HEK293 (cell line): ENCODE measurements at regions not wholly inside any gene's neighbourhood (a gene's known extent, or its start where the extent isn't known, plus 50 kb on each side); places are given as distances from the start of the nearest gene placed in this dataset.

Experiments used
- CTCF ChIA-PET: fragments of 350-600 bp; formaldehyde crosslinking; extraction: SDS; loops from one replicate; lab custom pipeline; 2021; ENCODE audit warnings: antibody characterized with exemption; lab: Yijun Ruan, JAX
- POLR2A ChIA-PET: fragments of 300-600 bp; formaldehyde crosslinking; extraction: SDS; loops from one replicate; lab custom pipeline; 2020; ENCODE audit warnings: antibody characterized with exemption, inconsistent platforms; lab: Yijun Ruan, JAX
- H3K27ac ChIP-seq: fragments of 200-500 bp; sonication (Bioruptor generic); 2 replicates; pipeline ENCODE4 v1.5.1; 2014; ENCODE audit warnings: low read depth, low read length, control low read depth, inconsistent platforms; ENCODE audit errors: extremely low read depth
- H3K36me3 ChIP-seq, 2 experiments: fragments of 200-500 bp in 1 of 2; sonication (Bioruptor generic) in 1 of 2; 1 replicate in 1 of 2; 2 replicates in 1 of 2; pipeline ENCODE4 v1.5.1; 2014 to 2017; ENCODE audit warnings: inconsistent platforms in 2 of 2, low read length in 2 of 2; ENCODE audit not compliant: control insufficient read depth in 2 of 2, insufficient read depth in 1 of 2
- H3K4me1 ChIP-seq: fragments of 200-500 bp; sonication (Bioruptor generic); 2 replicates; pipeline ENCODE4 v1.5.1; 2014; ENCODE audit warnings: mild to moderate bottlenecking, low read length, inconsistent platforms; ENCODE audit not compliant: control insufficient read depth, insufficient read depth
- H3K4me3 ChIP-seq: 2 replicates; pipeline ENCODE4 v1.5.1; 2011; ENCODE audit warnings: low read depth, mild to moderate bottlenecking, control low read depth, low read length, moderate library complexity
- H3K9me3 ChIP-seq: fragments of 200-500 bp; sonication (Bioruptor generic); 2 replicates; pipeline ENCODE4 v1.5.1; 2014; ENCODE audit warnings: low read depth, low read length, inconsistent platforms; ENCODE audit not compliant: control insufficient read depth, insufficient read depth
- FEZF1 ChIP-seq: fragments of 450-650 bp; formaldehyde crosslinking; IDR thresholded peaks from 2 replicates; pipeline ENCODE4 v1.5.1; 2016; ENCODE audit warnings: missing biosample characterization, missing genetic modification characterization
- GFI1B ChIP-seq: fragments of 450-650 bp; formaldehyde crosslinking; IDR thresholded peaks from 2 replicates; pipeline ENCODE4 v1.5.1; 2016; ENCODE audit warnings: missing biosample characterization, missing genetic modification characterization
- HOXC10 ChIP-seq: sonication (generic); formaldehyde crosslinking; IDR thresholded peaks from 2 replicates; pipeline ENCODE4 v1.8.1; 2023; ENCODE audit warnings: mild to moderate bottlenecking, missing genetic modification reagents
- KLF9 ChIP-seq: fragments of 450-650 bp; formaldehyde crosslinking; IDR thresholded peaks from 2 replicates; pipeline ENCODE4 v1.5.1; 2016; ENCODE audit warnings: missing biosample characterization, missing genetic modification characterization, low read depth
- ZNF133 ChIP-seq: fragments of 450-650 bp; formaldehyde crosslinking; IDR thresholded peaks from 2 replicates; pipeline ENCODE4 v1.5.1; 2016; ENCODE audit warnings: missing biosample characterization, missing genetic modification characterization
- ZNF138 ChIP-seq: fragments of 450-650 bp; formaldehyde crosslinking; IDR thresholded peaks from 2 replicates; pipeline ENCODE4 v1.5.1; 2016; ENCODE audit warnings: missing biosample characterization, missing genetic modification characterization, borderline replicate concordance
- ZNF19 ChIP-seq: fragments of 450-650 bp; formaldehyde crosslinking; IDR thresholded peaks from 2 replicates; pipeline ENCODE4; 2016; ENCODE audit warnings: missing biosample characterization, missing genetic modification characterization, low read depth
- ZNF239 ChIP-seq: fragments of 450-650 bp; formaldehyde crosslinking; IDR thresholded peaks from 2 replicates; pipeline ENCODE4 v1.5.1; 2016; ENCODE audit warnings: missing biosample characterization, missing genetic modification characterization
- ZNF341 ChIP-seq: fragments of 450-650 bp; formaldehyde crosslinking; IDR thresholded peaks from 2 replicates; pipeline ENCODE4; 2016; ENCODE audit warnings: low read depth, missing biosample characterization, missing genetic modification characterization
- ZNF416 ChIP-seq: fragments of 450-650 bp; formaldehyde crosslinking; IDR thresholded peaks from 2 replicates; pipeline ENCODE4 v1.5.1; 2016; ENCODE audit warnings: missing biosample characterization, missing genetic modification characterization
- ZNF549 ChIP-seq: fragments of 450-650 bp; IDR thresholded peaks from 2 replicates; pipeline ENCODE4 v1.5.1; 2018; ENCODE audit warnings: missing biosample characterization, missing genetic modification characterization, mild to moderate bottlenecking, inconsistent platforms, moderate library complexity
- ZNF585B ChIP-seq: fragments of 450-650 bp; formaldehyde crosslinking; IDR thresholded peaks from 2 replicates; pipeline ENCODE4 v1.5.1; 2016; ENCODE audit warnings: missing biosample characterization, missing genetic modification characterization
- ZNF610 ChIP-seq: fragments of 450-650 bp; formaldehyde crosslinking; IDR thresholded peaks from 2 replicates; pipeline ENCODE4 v1.5.1; 2016; ENCODE audit warnings: missing biosample characterization, missing genetic modification characterization, borderline replicate concordance
- ZNF623 ChIP-seq: fragments of 450-650 bp; formaldehyde crosslinking; IDR thresholded peaks from 2 replicates; pipeline ENCODE4 v1.5.1; 2016; ENCODE audit warnings: missing biosample characterization, missing genetic modification characterization
- ZNF701 ChIP-seq: fragments of 450-650 bp; formaldehyde crosslinking; IDR thresholded peaks from 2 replicates; pipeline ENCODE4 v1.5.1; 2016; ENCODE audit warnings: missing biosample characterization, missing genetic modification characterization
- ZSCAN23 ChIP-seq: fragments of 450-650 bp; formaldehyde crosslinking; IDR thresholded peaks from 2 replicates; pipeline ENCODE4 v1.5.1; 2016; ENCODE audit warnings: missing biosample characterization, missing genetic modification characterization
- ZSCAN30 ChIP-seq: fragments of 450-650 bp; IDR thresholded peaks from 2 replicates; pipeline ENCODE4 v1.5.1; 2018; ENCODE audit warnings: missing biosample characterization, mild to moderate bottlenecking, missing genetic modification characterization, moderate library complexity
- ZXDB ChIP-seq: fragments of 450-650 bp; formaldehyde crosslinking; IDR thresholded peaks from 2 replicates; pipeline ENCODE4 v1.5.1; 2016; ENCODE audit warnings: missing biosample characterization, missing genetic modification characterization
- TF ChIP-seq, protein P1 (sequence below): fragments of 450-650 bp; IDR thresholded peaks from 2 replicates; pipeline ENCODE4 v1.5.1; 2018; ENCODE audit warnings: missing biosample characterization, mild to moderate bottlenecking, missing genetic modification characterization
- TF ChIP-seq, protein P2 (sequence below): fragments of 450-650 bp; formaldehyde crosslinking; IDR thresholded peaks from 2 replicates; pipeline ENCODE4 v1.5.1; 2016; ENCODE audit warnings: missing biosample characterization, missing genetic modification characterization, borderline replicate concordance
- TF ChIP-seq, protein P3 (sequence below): fragments of 450-650 bp; IDR thresholded peaks from 2 replicates; pipeline ENCODE4 v1.5.1; 2018; ENCODE audit warnings: missing biosample characterization, missing genetic modification characterization

DNA sequence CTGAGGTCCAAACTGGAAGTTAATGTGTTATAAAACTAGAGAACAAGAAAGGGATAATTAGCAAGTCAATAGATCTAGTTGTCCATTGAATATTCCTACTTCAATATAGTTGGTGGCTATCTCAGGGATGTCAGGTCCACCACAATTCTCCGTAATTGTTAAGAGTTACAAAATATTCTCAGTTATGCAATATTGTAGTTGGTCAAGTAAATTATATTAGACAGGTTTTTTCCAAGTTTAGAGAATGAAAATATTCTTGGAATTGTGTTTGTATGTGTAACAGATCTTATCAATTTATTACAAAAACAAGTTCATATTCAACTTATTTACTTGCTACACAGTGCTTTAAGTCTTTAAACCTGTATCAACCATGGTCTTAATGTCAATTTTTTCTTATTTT lies 547.4 kb downstream of the SPRY1 start:
- ChIA-PET CTCF (no interaction called here), POLR2A (no interaction called here)

DNA sequence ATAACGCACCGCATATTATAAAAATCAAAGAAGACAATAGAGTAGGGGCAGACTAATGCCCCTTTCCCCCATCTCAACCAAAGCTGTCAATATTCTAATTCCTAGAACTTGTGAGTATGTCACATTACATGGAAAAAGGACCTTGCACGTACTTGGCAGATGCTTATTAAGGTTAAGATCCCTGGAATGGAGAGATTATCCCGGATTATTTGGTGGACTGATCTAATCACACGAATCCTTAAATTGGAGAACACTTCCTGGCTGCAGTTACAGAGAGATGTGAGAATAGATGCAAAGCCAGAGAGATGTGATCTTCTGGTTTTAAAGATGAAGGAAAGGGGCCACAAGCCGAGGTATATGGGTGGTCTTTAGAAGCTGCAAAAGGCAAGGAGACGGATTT lies 548.7 kb downstream of the SPRY1 start:
- Histone ChIP-seq H3K4me1 (no peaks in the 10 kb centered on the region), H3K4me3 (no peak overlapping the region)
- TF ChIP-seq ZSCAN30 (tag by site-specific recombination), result no peak
- TF ChIP-seq ZNF138 (tag by site-specific recombination), result no peak
- TF ChIP-seq KLF9 (tag by site-specific recombination), result no peak
- TF ChIP-seq FEZF1 (tag by site-specific recombination), result no peak
- TF ChIP-seq ZNF623 (tag by site-specific recombination), result no peak
- TF ChIP-seq, protein P1, sequence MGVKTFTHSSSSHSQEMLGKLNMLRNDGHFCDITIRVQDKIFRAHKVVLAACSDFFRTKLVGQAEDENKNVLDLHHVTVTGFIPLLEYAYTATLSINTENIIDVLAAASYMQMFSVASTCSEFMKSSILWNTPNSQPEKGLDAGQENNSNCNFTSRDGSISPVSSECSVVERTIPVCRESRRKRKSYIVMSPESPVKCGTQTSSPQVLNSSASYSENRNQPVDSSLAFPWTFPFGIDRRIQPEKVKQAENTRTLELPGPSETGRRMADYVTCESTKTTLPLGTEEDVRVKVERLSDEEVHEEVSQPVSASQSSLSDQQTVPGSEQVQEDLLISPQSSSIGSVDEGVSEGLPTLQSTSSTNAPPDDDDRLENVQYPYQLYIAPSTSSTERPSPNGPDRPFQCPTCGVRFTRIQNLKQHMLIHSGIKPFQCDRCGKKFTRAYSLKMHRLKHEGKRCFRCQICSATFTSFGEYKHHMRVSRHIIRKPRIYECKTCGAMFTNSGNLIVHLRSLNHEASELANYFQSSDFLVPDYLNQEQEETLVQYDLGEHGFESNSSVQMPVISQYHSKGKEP (tag by site-specific recombination), result no peak
- no peak for TF ChIP-seq ZNF416 (tag by site-specific recombination)
- TF ChIP-seq ZNF549 (tag by site-specific recombination), result no peak
- no peak for TF ChIP-seq ZNF585B (tag by site-specific recombination)
- no peak for TF ChIP-seq ZNF19 (tag by site-specific recombination)
- no peak for TF ChIP-seq ZNF701
- no peak for TF ChIP-seq ZXDB (tag by site-specific recombination)
- TF ChIP-seq ZNF239 (tag by site-specific recombination), result no peak
- TF ChIP-seq, protein P2, sequence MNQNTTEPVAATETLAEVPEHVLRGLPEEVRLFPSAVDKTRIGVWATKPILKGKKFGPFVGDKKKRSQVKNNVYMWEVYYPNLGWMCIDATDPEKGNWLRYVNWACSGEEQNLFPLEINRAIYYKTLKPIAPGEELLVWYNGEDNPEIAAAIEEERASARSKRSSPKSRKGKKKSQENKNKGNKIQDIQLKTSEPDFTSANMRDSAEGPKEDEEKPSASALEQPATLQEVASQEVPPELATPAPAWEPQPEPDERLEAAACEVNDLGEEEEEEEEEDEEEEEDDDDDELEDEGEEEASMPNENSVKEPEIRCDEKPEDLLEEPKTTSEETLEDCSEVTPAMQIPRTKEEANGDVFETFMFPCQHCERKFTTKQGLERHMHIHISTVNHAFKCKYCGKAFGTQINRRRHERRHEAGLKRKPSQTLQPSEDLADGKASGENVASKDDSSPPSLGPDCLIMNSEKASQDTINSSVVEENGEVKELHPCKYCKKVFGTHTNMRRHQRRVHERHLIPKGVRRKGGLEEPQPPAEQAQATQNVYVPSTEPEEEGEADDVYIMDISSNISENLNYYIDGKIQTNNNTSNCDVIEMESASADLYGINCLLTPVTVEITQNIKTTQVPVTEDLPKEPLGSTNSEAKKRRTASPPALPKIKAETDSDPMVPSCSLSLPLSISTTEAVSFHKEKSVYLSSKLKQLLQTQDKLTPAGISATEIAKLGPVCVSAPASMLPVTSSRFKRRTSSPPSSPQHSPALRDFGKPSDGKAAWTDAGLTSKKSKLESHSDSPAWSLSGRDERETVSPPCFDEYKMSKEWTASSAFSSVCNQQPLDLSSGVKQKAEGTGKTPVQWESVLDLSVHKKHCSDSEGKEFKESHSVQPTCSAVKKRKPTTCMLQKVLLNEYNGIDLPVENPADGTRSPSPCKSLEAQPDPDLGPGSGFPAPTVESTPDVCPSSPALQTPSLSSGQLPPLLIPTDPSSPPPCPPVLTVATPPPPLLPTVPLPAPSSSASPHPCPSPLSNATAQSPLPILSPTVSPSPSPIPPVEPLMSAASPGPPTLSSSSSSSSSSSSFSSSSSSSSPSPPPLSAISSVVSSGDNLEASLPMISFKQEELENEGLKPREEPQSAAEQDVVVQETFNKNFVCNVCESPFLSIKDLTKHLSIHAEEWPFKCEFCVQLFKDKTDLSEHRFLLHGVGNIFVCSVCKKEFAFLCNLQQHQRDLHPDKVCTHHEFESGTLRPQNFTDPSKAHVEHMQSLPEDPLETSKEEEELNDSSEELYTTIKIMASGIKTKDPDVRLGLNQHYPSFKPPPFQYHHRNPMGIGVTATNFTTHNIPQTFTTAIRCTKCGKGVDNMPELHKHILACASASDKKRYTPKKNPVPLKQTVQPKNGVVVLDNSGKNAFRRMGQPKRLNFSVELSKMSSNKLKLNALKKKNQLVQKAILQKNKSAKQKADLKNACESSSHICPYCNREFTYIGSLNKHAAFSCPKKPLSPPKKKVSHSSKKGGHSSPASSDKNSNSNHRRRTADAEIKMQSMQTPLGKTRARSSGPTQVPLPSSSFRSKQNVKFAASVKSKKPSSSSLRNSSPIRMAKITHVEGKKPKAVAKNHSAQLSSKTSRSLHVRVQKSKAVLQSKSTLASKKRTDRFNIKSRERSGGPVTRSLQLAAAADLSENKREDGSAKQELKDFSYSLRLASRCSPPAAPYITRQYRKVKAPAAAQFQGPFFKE (tag by site-specific recombination), result no peak
- TF ChIP-seq ZNF610 (tag by site-specific recombination), result no peak
- no peak for TF ChIP-seq ZNF133 (tag by site-specific recombination)
- no peak for TF ChIP-seq GFI1B (tag by site-specific recombination)
- TF ChIP-seq HOXC10 (CRISPR knock-in tag), result no peak
- TF ChIP-seq, all 188 proteins: peak for 0
- ChIA-PET CTCF (no interaction called here), POLR2A (no interaction called here)
- Histone ChIP-seq H3K9me3 (no peaks in the 10 kb centered on the region), H3K27ac (no peak overlapping the region), H3K36me3 (no peaks in the 10 kb centered on the region)

More for the DNA sequence above, 547.4 kb downstream of the SPRY1 start:
- TF ChIP-seq ZSCAN23 (tag by site-specific recombination) (no peak), ZNF341 (tag by site-specific recombination) (no peak)
- TF ChIP-seq, protein P3, sequence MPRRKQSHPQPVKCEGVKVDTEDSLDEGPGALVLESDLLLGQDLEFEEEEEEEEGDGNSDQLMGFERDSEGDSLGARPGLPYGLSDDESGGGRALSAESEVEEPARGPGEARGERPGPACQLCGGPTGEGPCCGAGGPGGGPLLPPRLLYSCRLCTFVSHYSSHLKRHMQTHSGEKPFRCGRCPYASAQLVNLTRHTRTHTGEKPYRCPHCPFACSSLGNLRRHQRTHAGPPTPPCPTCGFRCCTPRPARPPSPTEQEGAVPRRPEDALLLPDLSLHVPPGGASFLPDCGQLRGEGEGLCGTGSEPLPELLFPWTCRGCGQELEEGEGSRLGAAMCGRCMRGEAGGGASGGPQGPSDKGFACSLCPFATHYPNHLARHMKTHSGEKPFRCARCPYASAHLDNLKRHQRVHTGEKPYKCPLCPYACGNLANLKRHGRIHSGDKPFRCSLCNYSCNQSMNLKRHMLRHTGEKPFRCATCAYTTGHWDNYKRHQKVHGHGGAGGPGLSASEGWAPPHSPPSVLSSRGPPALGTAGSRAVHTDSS (tag by site-specific recombination), result no peak
- Histone ChIP-seq H3K9me3 (no peaks in the 10 kb centered on the region), H3K4me1 (no peaks in the 10 kb centered on the region), H3K36me3 (no peaks in the 10 kb centered on the region), H3K4me3 (no peak overlapping the region), H3K27ac (no peak overlapping the region)
